Progenitor cell of endocrine pancreas (in vitro differentiated cells): ENCODE measurements at regions not wholly inside any gene's neighbourhood (a gene's known extent, or its start where the extent isn't known, plus 50 kb on each side); places are given as distances from the start of the nearest gene placed in this dataset.

ENCODE experiments used
- DNase-seq: peaks from one replicate; pipeline ENCODE4 v3.0.0; 2021; ENCODE audit warnings: low spot score; ENCODE audit not compliant: unreplicated experiment
- H3K27ac Mint-ChIP-seq: 2 replicates; pipeline ENCODE4 v1.8.0; 2021; ENCODE audit warnings: mild to moderate bottlenecking, moderate library complexity, mixed read lengths
- H3K27me3 Mint-ChIP-seq: 2 replicates; pipeline ENCODE4 v1.8.0; 2021; ENCODE audit warnings: mixed read lengths
- H3K36me3 Mint-ChIP-seq: 2 replicates; pipeline ENCODE4 v1.8.0; 2022; ENCODE audit warnings: mixed read lengths; ENCODE audit not compliant: insufficient read depth
- H3K4me1 Mint-ChIP-seq: 2 replicates; pipeline ENCODE4 v1.8.0; 2021; ENCODE audit warnings: low read depth, mixed read lengths
- H3K4me3 Mint-ChIP-seq: 2 replicates; pipeline ENCODE4 v1.8.0; 2021; ENCODE audit warnings: low read depth, mild to moderate bottlenecking, moderate library complexity, mixed read lengths
- H3K9me3 Mint-ChIP-seq: 2 replicates; pipeline ENCODE4 v1.8.0; 2021; ENCODE audit warnings: low read depth, mixed read lengths
- TF ChIP-seq, protein P1 (sequence below): fragments of 200-600 bp; sonication (generic); IDR thresholded peaks from one replicate; pipeline ENCODE4 v1.5.0; 2021; ENCODE audit warnings: antibody characterized with exemption, mild to moderate bottlenecking; ENCODE audit not compliant: unreplicated experiment

- Mint-ChIP-seq H3K9me3 (peaks cover 3% of the 10 kb centered on the region), H3K27me3 (no peaks in the 10 kb centered on the region), H3K27ac (no peak overlapping the region), H3K4me3 (no peak overlapping the region), H3K4me1 (peaks cover 8% of the 10 kb centered on the region), H3K36me3 (no peaks in the 10 kb centered on the region)
- TF ChIP-seq, protein P1, sequence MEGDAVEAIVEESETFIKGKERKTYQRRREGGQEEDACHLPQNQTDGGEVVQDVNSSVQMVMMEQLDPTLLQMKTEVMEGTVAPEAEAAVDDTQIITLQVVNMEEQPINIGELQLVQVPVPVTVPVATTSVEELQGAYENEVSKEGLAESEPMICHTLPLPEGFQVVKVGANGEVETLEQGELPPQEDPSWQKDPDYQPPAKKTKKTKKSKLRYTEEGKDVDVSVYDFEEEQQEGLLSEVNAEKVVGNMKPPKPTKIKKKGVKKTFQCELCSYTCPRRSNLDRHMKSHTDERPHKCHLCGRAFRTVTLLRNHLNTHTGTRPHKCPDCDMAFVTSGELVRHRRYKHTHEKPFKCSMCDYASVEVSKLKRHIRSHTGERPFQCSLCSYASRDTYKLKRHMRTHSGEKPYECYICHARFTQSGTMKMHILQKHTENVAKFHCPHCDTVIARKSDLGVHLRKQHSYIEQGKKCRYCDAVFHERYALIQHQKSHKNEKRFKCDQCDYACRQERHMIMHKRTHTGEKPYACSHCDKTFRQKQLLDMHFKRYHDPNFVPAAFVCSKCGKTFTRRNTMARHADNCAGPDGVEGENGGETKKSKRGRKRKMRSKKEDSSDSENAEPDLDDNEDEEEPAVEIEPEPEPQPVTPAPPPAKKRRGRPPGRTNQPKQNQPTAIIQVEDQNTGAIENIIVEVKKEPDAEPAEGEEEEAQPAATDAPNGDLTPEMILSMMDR = no peak
- no peak for DNase-seq
These were observed 412.5 kb upstream of the RARB start for GRCh38 chr3:25015599-25015998.

- Mint-ChIP-seq H3K27ac (no peak overlapping the region), H3K4me1 (peaks cover 7% of the 10 kb centered on the region), H3K9me3 (peaks cover 7% of the 10 kb centered on the region), H3K4me3 (no peak overlapping the region), H3K36me3 (no peaks in the 10 kb centered on the region), H3K27me3 (no peaks in the 10 kb centered on the region)
- DNase-seq = no peak
- TF ChIP-seq, protein P1 = no peak
These were observed 409.2 kb upstream of the RARB start for GRCh38 chr3:25018909-25019308.

DNA sequence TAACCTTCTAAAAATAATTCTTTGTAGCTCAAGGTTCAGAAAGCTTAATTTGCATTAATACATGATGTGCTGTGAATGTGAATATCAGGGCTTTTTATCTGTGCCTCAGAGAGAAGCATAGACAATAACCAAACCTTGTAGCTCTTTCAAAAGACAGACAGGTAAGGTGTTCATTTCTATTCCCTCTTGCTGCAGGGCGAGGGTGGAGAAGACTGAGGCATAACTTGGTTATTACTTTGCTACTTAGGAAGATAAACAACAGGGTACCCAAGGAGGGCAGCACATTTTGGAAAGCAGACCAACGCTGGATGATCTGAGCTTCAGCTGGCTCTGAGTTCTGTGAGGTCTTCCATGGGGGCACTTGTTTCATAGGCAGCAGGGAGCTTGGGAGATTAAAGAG, 408.6 kb upstream of the RARB start:
- H3K9me3 Mint-ChIP-seq = peaks cover 7% of the 10 kb centered on the region
- TF ChIP-seq, protein P1 = no peak
- no peak overlapping the region for H3K27ac Mint-ChIP-seq
- H3K27me3 Mint-ChIP-seq = no peaks in the 10 kb centered on the region
- H3K36me3 Mint-ChIP-seq = no peaks in the 10 kb centered on the region
- no peak overlapping the region for H3K4me3 Mint-ChIP-seq
- H3K4me1 Mint-ChIP-seq = peaks cover 7% of the 10 kb centered on the region
- DNase-seq = no peak

DNA sequence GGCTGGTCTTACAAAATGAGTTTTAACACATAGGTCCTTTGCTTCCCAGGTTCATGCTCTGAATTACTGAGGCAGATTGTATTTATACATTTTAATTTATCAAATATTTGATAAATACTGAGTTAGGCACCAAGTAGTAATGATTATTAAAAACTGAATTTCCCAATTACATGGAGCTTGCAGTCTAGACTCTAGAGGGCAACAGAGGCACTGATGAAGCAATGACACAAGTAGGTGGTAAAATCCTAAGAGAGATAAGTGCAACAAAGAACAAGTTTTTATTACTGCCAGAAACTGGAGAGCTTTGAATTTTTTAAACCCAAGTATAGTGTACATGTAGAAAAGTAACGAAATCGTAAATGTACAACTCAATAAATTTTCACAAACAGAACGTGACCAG, 406.2 kb upstream of the RARB start:
- H3K27ac Mint-ChIP-seq = no peak overlapping the region
- H3K36me3 Mint-ChIP-seq = no peaks in the 10 kb centered on the region
- H3K27me3 Mint-ChIP-seq = no peaks in the 10 kb centered on the region
- no peak for DNase-seq
- no peak overlapping the region for H3K4me3 Mint-ChIP-seq
- TF ChIP-seq, protein P1 = peak; percentile 22
- H3K4me1 Mint-ChIP-seq = peaks cover 7% of the 10 kb centered on the region
- H3K9me3 Mint-ChIP-seq = peaks cover 5% of the 10 kb centered on the region

DNA sequence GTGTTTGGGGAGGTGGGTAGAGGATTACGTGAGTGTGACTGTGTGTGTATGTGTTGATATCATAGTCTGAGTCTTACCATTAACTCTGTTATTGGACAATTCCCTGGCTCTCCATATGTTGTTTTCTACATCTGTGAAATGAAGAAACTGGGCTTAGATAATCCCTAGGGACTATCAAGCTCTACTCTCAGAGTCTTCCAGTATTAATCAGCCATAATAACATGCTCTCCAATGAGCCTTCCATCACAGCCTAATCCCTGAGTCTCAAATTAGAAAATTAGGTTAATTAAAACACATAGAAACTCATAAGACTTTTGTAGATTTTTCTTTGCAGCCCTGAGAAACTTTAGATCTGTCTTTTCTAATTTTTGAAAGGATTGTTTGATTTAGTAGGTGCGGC, 404.2 kb upstream of the RARB start:
- Mint-ChIP-seq H3K4me1 (peaks cover 7% of the 10 kb centered on the region), H3K36me3 (no peaks in the 10 kb centered on the region), H3K27me3 (peaks cover 4% of the 10 kb centered on the region), H3K27ac (no peak overlapping the region), H3K4me3 (no peak overlapping the region), H3K9me3 (peaks cover 3% of the 10 kb centered on the region)
- DNase-seq = no peak
- TF ChIP-seq, protein P1 = no peak
